ENCODE measurements at regions not wholly inside any gene's neighbourhood (a gene's known extent, or its start where the extent isn't known, plus 50 kb on each side); places are given as distances from the start of the nearest gene placed in this dataset.

DNA sequence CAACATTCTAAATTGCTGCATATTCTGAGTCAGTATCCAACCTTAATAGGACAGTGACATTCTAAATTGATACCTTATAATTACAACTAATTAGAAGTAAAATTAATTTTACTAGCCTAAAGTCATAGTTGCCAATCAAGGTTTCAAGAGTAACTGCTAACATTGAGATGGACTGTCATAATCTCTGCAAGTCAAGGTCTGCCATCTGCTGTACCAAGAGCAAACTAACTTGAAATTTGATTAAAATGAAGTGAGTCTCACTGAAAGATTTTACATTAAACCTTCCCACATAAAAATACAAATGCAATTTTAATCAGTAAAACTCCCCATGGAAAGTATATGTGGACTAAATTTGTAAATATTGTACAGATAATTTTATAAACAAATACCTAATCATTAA, 235.3 kb downstream of the PRDM9 start:
- no peak for TF ChIP-seq CTCF (IDR thresholded peaks at IDR 0.05)
- TF ChIP-seq EP300 (IDR thresholded peaks at IDR 0.05): no peak
- no peak for TF ChIP-seq POLR2A (IDR thresholded peaks at IDR 0.05)
- no peak for TF ChIP-seq POLR2AphosphoS5 (IDR thresholded peaks at IDR 0.05)

Data from upper lobe of left lung (tissue), 4 donors.